ENCODE measurements at regions not wholly inside any gene's neighbourhood (a gene's known extent, or its start where the extent isn't known, plus 50 kb on each side); places are given as distances from the start of the nearest gene placed in this dataset.
"Not testable (repeated sequence)": the region's sequence is repeated elsewhere in the genome, so short reads cannot be mapped to it uniquely, and the experiment has no call there.

DNA sequence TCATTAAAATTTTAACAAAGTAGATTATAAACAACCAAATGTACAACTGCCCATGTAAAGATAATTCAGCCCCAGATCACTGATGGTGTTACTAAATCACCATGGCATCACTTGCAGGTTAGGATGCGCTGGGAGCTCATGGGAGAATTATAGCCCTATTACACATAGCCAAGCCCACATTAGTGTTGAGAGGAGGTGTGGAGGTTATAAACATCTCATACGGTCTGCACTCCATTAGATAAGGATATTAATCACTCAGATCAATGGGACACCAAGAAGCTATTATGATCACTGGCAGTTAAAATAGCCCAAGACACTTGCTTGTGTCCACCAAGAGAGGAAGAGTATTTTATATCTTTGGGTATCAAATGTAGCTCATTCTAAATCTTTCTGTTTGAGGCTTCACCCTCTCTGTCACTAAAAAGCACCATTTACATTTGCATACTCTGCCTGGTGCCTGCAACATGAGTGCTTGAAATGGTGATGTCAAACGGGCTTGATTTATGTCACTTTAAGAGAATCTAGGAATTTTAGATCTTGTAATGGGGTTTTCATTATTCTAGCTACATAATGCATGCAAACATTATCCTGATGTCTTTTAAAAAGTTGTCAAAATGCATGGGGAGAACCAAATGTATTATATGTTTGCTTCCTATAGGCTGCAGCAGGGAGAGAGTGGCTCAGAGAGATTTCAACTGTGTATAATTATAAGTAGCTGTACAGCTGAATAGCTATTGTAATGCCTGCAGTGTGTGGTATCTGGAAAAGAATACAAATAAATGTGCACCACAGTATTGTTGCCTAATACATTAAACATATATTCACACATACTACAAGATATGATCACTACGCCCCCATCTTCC, 654.1 kb upstream of the MARCKS start:
- H3K36me3 Mint-ChIP-seq (ENCODE audit: low read depth) = no peaks in the 10 kb centered on the region
- no peaks in the 10 kb centered on the region for H3K27me3 Mint-ChIP-seq
- H3K9me3 Mint-ChIP-seq = no peaks in the 10 kb centered on the region
- no peak overlapping the region for H3K27ac Mint-ChIP-seq
- no peaks in the 10 kb centered on the region for H3K4me1 Mint-ChIP-seq (ENCODE audit: low read depth)
- H3K4me3 Mint-ChIP-seq = no peak overlapping the region

DNA sequence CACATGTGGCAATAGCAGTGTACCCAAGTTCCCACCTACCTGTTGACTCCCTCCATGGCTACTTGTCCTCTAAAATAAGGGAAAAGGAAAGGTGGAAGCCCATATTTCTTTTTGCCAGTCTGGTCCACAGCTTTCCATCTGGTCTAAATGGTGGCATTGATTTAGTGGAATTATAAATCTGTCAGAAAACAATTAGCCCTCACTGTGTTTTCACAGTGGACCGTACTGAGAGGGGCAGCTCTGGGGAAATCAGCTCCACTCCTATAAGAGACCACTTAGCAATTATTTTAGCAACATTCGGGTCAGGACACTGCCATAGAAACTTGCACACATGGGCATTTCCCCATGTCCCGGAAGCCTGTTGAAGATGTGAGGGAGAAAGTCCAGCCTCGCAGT, 653.4 kb upstream of the MARCKS start:
- Mint-ChIP-seq H3K27me3 (no peaks in the 10 kb centered on the region), H3K36me3 (ENCODE audit: low read depth) (no peaks in the 10 kb centered on the region), H3K4me3 (no peak overlapping the region), H3K9me3 (no peaks in the 10 kb centered on the region), H3K4me1 (ENCODE audit: low read depth) (no peaks in the 10 kb centered on the region), H3K27ac (no peak overlapping the region)

DNA sequence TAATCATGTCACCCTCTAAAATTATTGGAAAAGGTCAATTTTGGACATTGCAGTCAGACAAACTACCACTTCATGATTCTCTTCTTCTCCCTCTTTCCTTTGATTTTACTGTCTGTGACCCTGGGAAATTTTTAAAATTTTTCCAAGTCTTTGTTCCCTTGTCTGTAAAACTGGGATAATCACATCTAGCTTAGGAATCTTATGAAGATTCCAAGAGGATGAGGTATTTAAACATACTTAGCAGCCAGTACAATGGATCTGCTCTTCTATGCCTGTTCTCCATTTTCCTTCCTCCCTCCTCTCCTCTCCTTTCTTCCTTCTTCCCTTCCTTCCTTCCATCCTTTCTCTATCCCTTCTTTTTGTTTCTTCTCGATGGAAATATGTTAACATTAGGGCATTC, 651.6 kb upstream of the MARCKS start:
- Mint-ChIP-seq H3K36me3 (ENCODE audit: low read depth) (no peaks in the 10 kb centered on the region), H3K9me3 (no peaks in the 10 kb centered on the region), H3K4me1 (ENCODE audit: low read depth) (no peaks in the 10 kb centered on the region), H3K27ac (no peak overlapping the region), H3K27me3 (no peaks in the 10 kb centered on the region), H3K4me3 (no peak overlapping the region)

DNA sequence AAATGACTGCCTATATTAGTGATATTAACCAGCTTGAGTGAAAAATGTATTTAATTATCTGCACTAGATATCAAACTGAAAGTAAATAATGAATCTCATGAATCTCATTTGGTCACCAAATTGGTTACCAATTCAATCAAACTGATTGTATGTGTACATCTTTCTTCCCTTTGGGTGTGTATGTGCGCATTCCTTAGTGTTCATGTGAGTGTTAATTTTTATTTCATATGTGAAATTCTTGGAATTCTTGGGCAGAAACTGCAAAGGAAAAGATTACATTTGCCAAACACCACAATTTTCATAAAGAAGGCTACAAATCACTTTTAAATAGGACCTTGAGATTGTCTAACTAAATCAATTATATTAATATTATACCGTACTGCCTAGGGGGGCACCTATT, 648.4 kb upstream of the MARCKS start:
- no peaks in the 10 kb centered on the region for H3K27me3 Mint-ChIP-seq
- no peaks in the 10 kb centered on the region for H3K4me1 Mint-ChIP-seq (ENCODE audit: low read depth)
- no peak overlapping the region for H3K27ac Mint-ChIP-seq
- no peak overlapping the region for H3K4me3 Mint-ChIP-seq
- no peaks in the 10 kb centered on the region for H3K36me3 Mint-ChIP-seq (ENCODE audit: low read depth)
- peaks cover 3% of the 10 kb centered on the region for H3K9me3 Mint-ChIP-seq

DNA sequence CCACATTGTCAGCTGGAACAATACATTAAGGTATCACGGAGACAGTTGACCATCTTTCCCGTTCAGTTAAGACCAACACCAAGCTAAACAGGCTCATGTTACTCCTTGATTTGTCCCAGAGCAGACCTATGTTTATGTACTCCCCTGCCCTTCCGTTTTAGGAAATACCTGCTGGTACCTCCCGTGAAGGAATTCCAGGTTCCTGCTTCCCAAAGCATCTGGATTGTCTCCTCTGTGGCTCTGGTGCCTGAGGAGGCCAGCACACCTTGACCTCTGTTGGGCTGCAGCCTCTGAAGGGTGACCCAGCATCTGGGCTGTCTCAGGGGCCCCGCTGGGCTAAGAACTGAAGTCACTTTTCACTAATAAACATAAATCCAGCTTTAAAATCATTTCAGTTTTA, 647.8 kb upstream of the MARCKS start:
- peaks cover 3% of the 10 kb centered on the region for H3K9me3 Mint-ChIP-seq
- H3K27me3 Mint-ChIP-seq = no peaks in the 10 kb centered on the region
- H3K4me1 Mint-ChIP-seq (ENCODE audit: low read depth) = no peaks in the 10 kb centered on the region
- no peaks in the 10 kb centered on the region for H3K36me3 Mint-ChIP-seq (ENCODE audit: low read depth)
- no peak overlapping the region for H3K4me3 Mint-ChIP-seq
- H3K27ac Mint-ChIP-seq = no peak overlapping the region

DNA sequence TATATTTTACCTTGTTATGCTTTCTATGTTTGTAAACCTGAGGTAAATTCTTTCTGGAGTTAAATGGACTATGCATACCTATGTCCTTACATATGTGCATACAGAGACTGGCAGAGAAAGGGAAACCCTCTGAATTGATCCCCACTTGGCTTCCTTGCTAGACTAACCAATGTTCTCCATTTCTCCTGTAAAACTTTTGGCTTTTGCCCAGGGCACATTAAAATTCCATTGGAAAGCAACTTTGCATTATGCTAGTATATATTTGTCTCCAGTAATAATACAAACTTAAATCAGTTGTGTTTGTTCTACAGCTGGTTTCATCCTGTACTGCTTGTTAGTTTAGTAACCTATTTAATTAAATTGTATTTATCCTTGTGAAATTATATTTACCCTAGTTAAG, 646.0 kb upstream of the MARCKS start:
- H3K27ac Mint-ChIP-seq = no peak overlapping the region
- H3K36me3 Mint-ChIP-seq (ENCODE audit: low read depth) = no peaks in the 10 kb centered on the region
- H3K4me3 Mint-ChIP-seq = no peak overlapping the region
- peaks cover 3% of the 10 kb centered on the region for H3K9me3 Mint-ChIP-seq
- no peaks in the 10 kb centered on the region for H3K27me3 Mint-ChIP-seq
- no peaks in the 10 kb centered on the region for H3K4me1 Mint-ChIP-seq (ENCODE audit: low read depth)

DNA sequence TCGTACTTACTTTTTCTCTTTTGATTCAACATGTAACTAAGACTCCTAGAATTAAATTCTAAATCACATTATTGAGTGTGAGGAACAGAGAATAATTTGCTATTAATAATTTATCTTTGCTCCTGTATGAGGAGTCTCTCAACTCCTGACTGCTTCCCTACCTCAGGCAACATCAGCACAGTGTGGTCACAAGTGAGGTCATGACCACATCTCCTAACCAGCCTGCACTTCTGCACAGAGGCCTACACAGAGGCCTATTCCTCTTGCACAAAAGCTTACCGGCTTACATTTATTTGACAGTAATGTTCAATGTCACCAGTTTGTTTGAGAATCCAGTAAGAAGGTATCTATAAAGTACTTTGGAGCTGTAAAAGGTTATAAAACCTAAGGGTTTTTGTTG, 637.4 kb upstream of the MARCKS start:
- Mint-ChIP-seq H3K27me3 (no peaks in the 10 kb centered on the region), H3K27ac (no peak overlapping the region), H3K36me3 (ENCODE audit: low read depth) (no peaks in the 10 kb centered on the region), H3K4me3 (no peak overlapping the region), H3K4me1 (ENCODE audit: low read depth) (no peaks in the 10 kb centered on the region), H3K9me3 (no peaks in the 10 kb centered on the region)

DNA sequence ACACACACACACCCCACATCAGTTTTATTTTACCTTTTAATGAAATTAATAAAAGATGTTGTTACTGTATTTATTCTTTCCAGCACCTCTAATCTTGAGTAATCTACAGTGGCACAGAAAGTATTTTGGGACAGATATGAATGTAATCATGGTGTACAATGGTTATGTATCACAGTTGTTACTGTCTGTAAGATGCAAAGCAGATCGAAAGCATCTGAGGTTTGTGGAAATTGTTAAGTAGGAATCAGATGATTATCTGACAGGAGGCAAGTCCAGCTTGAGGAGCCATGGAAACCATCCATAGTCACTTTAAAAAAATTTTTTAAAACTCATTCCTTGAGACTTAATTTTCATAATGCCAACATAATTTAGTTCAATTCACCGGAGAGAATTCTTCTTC, 636.3 kb upstream of the MARCKS start:
- Mint-ChIP-seq H3K27ac (no peak overlapping the region), H3K4me3 (no peak overlapping the region), H3K4me1 (ENCODE audit: low read depth) (no peaks in the 10 kb centered on the region), H3K27me3 (no peaks in the 10 kb centered on the region), H3K9me3 (no peaks in the 10 kb centered on the region), H3K36me3 (ENCODE audit: low read depth) (no peaks in the 10 kb centered on the region)

DNA sequence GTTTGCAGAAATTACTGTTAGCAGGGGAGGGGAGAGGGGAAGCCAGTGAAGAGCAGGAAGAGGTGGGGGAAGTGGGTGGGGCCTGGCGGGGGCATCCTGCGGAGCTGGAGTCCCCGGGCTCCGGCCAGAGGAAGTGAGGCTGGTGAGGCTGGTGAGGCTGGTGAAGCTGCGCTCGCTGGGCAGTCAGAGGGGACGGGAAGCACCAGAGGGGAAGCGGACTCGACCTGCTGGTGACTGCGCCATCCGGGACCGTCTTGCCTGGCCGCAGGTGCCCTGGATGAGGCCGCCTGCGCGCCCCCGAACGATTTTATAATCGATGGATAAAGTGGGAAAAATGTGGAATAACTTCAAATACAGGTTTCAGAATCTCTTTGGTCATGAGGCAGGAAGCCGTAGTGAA, 635.3 kb upstream of the MARCKS start:
- no peak overlapping the region for H3K4me3 Mint-ChIP-seq

DNA sequence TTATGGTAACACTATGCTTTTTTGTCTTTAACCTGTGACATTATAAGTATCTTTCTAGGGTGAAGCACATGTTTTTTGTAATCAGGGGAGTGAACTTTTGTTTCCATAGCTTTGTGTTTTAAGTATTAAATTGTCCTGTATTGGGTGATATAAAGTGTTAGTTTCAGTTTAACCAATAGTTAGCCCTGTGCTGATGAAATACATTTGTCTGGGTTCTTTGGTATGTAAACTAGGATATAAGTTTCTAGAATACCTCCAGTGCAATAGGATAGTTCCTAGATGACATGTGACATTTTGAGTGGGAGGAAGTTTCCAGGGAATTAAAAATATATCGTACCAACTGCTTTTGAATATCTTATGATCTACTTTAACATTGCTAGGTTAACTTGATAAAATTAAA, 611.0 kb upstream of the MARCKS start:
- Mint-ChIP-seq H3K4me1 (ENCODE audit: low read depth) (no peaks in the 10 kb centered on the region), H3K36me3 (ENCODE audit: low read depth) (no peaks in the 10 kb centered on the region), H3K27ac (no peak overlapping the region), H3K27me3 (no peaks in the 10 kb centered on the region), H3K9me3 (no peaks in the 10 kb centered on the region), H3K4me3 (no peak overlapping the region)

More for the DNA sequence above, 635.3 kb upstream of the MARCKS start:
- no peaks in the 10 kb centered on the region for H3K36me3 Mint-ChIP-seq (ENCODE audit: low read depth)
- no peaks in the 10 kb centered on the region for H3K9me3 Mint-ChIP-seq
- no peak overlapping the region for H3K27ac Mint-ChIP-seq
- H3K4me1 Mint-ChIP-seq (ENCODE audit: low read depth) = no peaks in the 10 kb centered on the region
- no peaks in the 10 kb centered on the region for H3K27me3 Mint-ChIP-seq

DNA sequence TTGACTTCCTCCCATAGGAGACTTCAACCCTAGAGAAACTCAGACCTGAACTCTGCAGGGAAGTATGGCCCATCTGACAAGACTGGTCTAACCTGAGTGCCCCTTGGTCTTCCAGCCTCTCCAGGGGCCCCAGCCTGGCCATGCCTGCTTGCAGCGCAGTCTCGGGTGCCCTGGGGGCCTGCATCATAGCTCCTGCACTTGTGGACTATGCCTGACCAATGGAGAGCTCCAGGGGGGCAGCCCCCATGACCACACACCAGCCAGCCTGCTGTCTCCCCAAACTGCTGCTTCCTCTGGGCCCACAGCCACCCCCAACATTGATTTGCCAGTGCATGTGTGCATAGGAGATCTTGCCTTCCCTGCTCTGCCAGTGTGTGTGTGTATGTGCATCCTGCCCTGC, 608.6 kb upstream of the MARCKS start:
- Mint-ChIP-seq H3K4me1 (ENCODE audit: low read depth) (no peaks in the 10 kb centered on the region), H3K36me3 (ENCODE audit: low read depth) (no peaks in the 10 kb centered on the region), H3K27ac (no peak overlapping the region), H3K4me3 (no peak overlapping the region), H3K27me3 (no peaks in the 10 kb centered on the region), H3K9me3 (peaks cover 3% of the 10 kb centered on the region)

DNA sequence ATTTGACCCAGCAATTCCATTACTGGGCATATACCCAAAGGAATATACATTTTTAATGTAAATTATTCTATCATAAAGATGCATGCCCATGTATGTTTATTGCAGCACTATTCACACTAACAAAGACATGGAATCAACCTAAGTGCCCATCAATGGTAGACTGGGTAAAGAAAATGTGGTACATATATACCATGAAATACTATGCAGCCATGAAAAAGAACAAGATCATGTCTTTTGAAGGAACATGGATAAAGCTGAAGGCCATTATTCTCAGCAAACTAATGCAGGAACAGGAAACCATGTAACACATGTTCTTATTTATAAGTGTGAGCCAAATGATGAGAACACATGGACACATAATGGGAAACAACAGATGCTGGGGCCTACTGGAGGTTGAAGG, 603.0 kb upstream of the MARCKS start:
- H3K27ac Mint-ChIP-seq; H3K27me3 Mint-ChIP-seq; H3K4me1 Mint-ChIP-seq (ENCODE audit: low read depth); H3K4me3 Mint-ChIP-seq; H3K36me3 Mint-ChIP-seq (ENCODE audit: low read depth); H3K9me3 Mint-ChIP-seq: not testable (repeated sequence)

DNA sequence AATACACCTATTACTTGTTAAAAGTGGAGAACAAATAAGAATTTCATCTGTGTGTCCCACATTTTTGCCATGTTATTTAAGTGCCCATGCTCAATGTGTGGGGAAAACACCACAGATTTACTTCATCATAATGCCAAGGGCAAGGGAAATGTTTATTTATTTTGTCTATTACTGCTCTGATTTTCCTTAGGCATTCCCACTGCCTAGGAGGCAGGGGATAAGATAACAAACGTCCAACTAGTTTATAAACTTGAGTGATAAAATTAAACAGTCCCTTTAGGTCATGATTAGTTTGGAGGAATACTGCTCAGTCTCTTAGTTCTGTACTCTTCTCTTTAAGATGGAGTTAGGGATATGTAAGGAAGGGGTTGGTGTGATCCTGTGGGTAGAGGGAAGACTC, 598.4 kb upstream of the MARCKS start:
- H3K27ac Mint-ChIP-seq = no peak overlapping the region
- peaks cover 8% of the 10 kb centered on the region for H3K9me3 Mint-ChIP-seq
- no peaks in the 10 kb centered on the region for H3K36me3 Mint-ChIP-seq (ENCODE audit: low read depth)
- H3K27me3 Mint-ChIP-seq = no peaks in the 10 kb centered on the region
- no peak overlapping the region for H3K4me3 Mint-ChIP-seq
- no peaks in the 10 kb centered on the region for H3K4me1 Mint-ChIP-seq (ENCODE audit: low read depth)

DNA sequence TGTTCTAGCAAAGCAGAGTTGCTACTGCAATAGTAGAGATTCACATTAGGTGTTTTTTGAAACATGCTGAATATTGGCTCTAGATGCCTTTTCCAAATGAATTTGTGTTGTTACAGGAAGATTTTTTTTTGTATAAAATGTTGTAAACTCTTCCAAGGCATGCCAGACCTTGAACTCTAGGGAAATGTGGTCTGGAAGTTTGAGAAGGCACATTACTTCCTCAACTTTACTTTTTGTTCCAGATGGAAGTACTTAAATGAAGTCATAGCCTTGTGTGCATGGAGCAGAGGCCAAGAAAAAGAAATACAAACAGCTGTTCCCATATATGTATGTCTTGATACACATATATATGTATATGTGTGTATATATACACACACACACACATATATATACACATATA, 585.7 kb upstream of the MARCKS start:
- no peak overlapping the region for H3K4me3 Mint-ChIP-seq
- H3K4me1 Mint-ChIP-seq (ENCODE audit: low read depth) = no peaks in the 10 kb centered on the region
- H3K27ac Mint-ChIP-seq = no peak overlapping the region
- no peaks in the 10 kb centered on the region for H3K27me3 Mint-ChIP-seq
- peaks cover 3% of the 10 kb centered on the region for H3K36me3 Mint-ChIP-seq (ENCODE audit: low read depth)
- peaks cover 20% of the 10 kb centered on the region for H3K9me3 Mint-ChIP-seq

DNA sequence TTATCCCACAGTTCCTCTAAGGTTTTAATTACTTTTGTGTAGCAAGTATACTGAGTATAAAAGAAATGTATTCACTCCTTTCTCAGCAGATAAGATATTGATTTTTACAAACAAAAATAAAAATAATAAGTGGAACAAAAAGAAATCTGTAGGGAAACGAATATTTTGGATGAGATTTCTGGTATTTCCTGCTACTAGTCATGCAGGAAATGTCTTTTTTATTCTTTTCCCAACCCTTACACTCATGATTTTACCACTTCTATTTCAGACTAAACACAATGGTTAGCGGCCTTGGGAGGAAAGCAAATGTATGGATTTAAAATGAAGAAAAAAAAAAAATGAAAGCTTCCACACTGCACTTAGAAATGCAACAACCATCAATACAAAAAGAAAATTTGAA, 580.5 kb upstream of the MARCKS start:
- Mint-ChIP-seq H3K4me3 (no peak overlapping the region), H3K36me3 (ENCODE audit: low read depth) (no peaks in the 10 kb centered on the region), H3K27ac (no peak overlapping the region), H3K9me3 (peaks cover 4% of the 10 kb centered on the region), H3K27me3 (no peaks in the 10 kb centered on the region), H3K4me1 (ENCODE audit: low read depth) (no peaks in the 10 kb centered on the region)

DNA sequence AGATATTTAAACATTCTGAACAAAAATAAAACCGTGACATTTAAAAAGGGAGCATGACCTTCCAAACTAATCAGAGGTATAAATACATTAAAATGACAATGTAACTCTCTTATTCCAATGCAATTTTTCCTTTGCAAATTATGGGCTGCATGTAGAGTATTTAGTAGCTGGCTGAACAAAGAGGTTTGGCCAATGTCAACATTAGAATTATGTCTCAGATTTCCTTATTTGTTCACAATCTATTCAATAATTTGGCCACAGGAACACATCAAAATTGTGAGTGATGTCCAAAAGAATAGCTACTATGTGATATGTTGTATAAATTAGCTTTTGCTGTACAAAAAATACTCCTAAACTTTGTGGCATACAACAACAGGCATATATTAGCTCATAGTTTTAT, 580.0 kb upstream of the MARCKS start:
- Mint-ChIP-seq H3K4me1 (ENCODE audit: low read depth) (no peaks in the 10 kb centered on the region), H3K27ac (no peak overlapping the region), H3K27me3 (no peaks in the 10 kb centered on the region), H3K4me3 (no peak overlapping the region), H3K9me3 (peaks cover 4% of the 10 kb centered on the region), H3K36me3 (ENCODE audit: low read depth) (no peaks in the 10 kb centered on the region)
